ENCODE measurements at regions not wholly inside any gene's neighbourhood (a gene's known extent, or its start where the extent isn't known, plus 50 kb on each side); places are given as distances from the start of the nearest gene placed in this dataset.

GRCh38 chr6:14655201-14656061, 537.9 kb downstream of the CD83 start:
- no peak for DNase-seq (ENCODE audit: low read depth)
- TF ChIP-seq CTCF (IDR thresholded peaks at IDR 0.05; ENCODE audit: control insufficient read depth, insufficient read depth, low read depth, low read length, missing control alignments): no peak
- H3K4me3 ChIP-seq (ENCODE audit: control insufficient read depth, low read depth, low read length): no peak overlapping the region

GRCh38 chr6:14656078-14656521, 538.5 kb downstream of the CD83 start:
- no peak for DNase-seq (ENCODE audit: low read depth)
- H3K4me3 ChIP-seq (ENCODE audit: control insufficient read depth, low read depth, low read length): no peak overlapping the region
- no peak for TF ChIP-seq CTCF (IDR thresholded peaks at IDR 0.05; ENCODE audit: control insufficient read depth, insufficient read depth, low read depth, low read length, missing control alignments)

GRCh38 chr6:14656649-14657048, 539.1 kb downstream of the CD83 start:
- no peak for DNase-seq (ENCODE audit: low read depth)
- TF ChIP-seq CTCF (IDR thresholded peaks at IDR 0.05; ENCODE audit: control insufficient read depth, insufficient read depth, low read depth, low read length, missing control alignments): no peak
- no peak overlapping the region for H3K4me3 ChIP-seq (ENCODE audit: control insufficient read depth, low read depth, low read length)

- DNase-seq (ENCODE audit: low read depth): no peak
- H3K4me3 ChIP-seq (ENCODE audit: control insufficient read depth, low read depth, low read length): no peak overlapping the region
These were observed 540.5 kb downstream of the CD83 start for GRCh38 chr6:14658030-14658429.

GRCh38 chr6:14658886-14659561, 541.5 kb downstream of the CD83 start:
- H3K4me3 ChIP-seq (ENCODE audit: control insufficient read depth, low read depth, low read length): no peak overlapping the region
- no peak for DNase-seq (ENCODE audit: low read depth)
- TF ChIP-seq CTCF (IDR thresholded peaks at IDR 0.05; ENCODE audit: control insufficient read depth, insufficient read depth, low read depth, low read length, missing control alignments): no peak

More at GRCh38 chr6:14658030-14658429, 540.5 kb downstream of the CD83 start:
- TF ChIP-seq CTCF (IDR thresholded peaks at IDR 0.05; ENCODE audit: control insufficient read depth, insufficient read depth, low read depth, low read length, missing control alignments): no peak

GRCh38 chr6:14659841-14660240, 542.3 kb downstream of the CD83 start:
- DNase-seq (ENCODE audit: low read depth): no peak
- no peak overlapping the region for H3K4me3 ChIP-seq (ENCODE audit: control insufficient read depth, low read depth, low read length)
- no peak for TF ChIP-seq CTCF (IDR thresholded peaks at IDR 0.05; ENCODE audit: control insufficient read depth, insufficient read depth, low read depth, low read length, missing control alignments)
